ENCODE measurements at regions not wholly inside any gene's neighbourhood (a gene's known extent, or its start where the extent isn't known, plus 50 kb on each side); places are given as distances from the start of the nearest gene placed in this dataset.

DNA sequence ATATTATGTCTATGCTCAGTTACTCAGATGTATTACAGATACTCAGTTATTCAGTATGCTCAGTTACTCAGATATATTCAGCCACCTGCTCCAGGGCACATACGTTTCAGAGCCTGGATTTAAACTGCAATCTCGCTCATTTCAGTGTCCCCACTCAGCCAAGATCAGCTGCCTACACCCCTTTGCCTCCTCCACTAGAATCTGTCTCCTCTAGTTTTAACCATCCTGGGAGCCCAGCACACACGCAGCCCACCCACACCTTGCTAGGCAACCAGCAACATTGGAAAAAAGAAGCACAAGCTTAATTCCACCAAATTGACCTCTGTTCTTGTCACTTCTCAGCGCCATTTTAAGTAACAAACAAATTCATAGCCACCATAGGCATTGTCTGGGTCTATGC is 246.2 kb downstream of the QDPR start:
- Histone ChIP-seq H3K4me1 (replicated peaks in 1 of 2) (no peaks in the 10 kb centered on the region), H3K4me3 (no peak overlapping the region), H3K9me3 (replicated peaks in 1 of 3) (no peaks in the 10 kb centered on the region), H3K36me3 (replicated peaks in 1 of 2) (no peaks in the 10 kb centered on the region), H3K27ac (no peak overlapping the region), H3K27me3 (no peaks in the 10 kb centered on the region)
- no peak for DNase-seq
- intact Hi-C loops (cut with DNase I): no loop called here
- TF ChIP-seq POLR2A (IDR thresholded peaks at IDR 0.05): no peak
- TF ChIP-seq, protein P1, sequence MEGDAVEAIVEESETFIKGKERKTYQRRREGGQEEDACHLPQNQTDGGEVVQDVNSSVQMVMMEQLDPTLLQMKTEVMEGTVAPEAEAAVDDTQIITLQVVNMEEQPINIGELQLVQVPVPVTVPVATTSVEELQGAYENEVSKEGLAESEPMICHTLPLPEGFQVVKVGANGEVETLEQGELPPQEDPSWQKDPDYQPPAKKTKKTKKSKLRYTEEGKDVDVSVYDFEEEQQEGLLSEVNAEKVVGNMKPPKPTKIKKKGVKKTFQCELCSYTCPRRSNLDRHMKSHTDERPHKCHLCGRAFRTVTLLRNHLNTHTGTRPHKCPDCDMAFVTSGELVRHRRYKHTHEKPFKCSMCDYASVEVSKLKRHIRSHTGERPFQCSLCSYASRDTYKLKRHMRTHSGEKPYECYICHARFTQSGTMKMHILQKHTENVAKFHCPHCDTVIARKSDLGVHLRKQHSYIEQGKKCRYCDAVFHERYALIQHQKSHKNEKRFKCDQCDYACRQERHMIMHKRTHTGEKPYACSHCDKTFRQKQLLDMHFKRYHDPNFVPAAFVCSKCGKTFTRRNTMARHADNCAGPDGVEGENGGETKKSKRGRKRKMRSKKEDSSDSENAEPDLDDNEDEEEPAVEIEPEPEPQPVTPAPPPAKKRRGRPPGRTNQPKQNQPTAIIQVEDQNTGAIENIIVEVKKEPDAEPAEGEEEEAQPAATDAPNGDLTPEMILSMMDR (IDR thresholded peaks at IDR 0.05): no peak
- 85 to 90% (median 87%) methylated on average over 4 of the region's 4 CpGs for WGBS, 4 donors

DNA sequence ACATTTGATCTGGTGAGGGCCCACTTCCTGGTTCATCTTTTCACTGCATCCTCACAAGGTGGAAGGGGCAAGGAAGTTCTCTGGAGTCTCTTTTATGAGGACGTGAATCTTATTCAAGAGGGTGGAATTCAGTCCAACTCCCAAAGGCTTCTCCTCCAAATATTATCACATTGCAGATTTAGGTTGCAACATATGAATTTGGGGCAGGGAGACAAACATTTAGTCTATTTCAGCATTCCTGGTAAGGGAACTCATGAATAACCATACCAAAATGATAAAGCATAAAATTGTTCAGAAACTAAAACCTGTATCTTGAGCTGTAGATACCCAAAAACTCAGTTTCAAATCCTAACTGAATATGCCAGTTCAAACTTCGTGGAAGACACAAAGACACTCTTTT is 246.8 kb downstream of the QDPR start:
- DNase-seq: no peak
- Histone ChIP-seq H3K4me3 (no peak overlapping the region), H3K9me3 (replicated peaks in 1 of 3) (no peaks in the 10 kb centered on the region), H3K27ac (no peak overlapping the region), H3K36me3 (replicated peaks in 1 of 2) (no peaks in the 10 kb centered on the region), H3K27me3 (no peaks in the 10 kb centered on the region), H3K4me1 (replicated peaks in 1 of 2) (no peaks in the 10 kb centered on the region)
- TF ChIP-seq, protein P1 (IDR thresholded peaks at IDR 0.05): no peak
- no peak for TF ChIP-seq POLR2A (IDR thresholded peaks at IDR 0.05)
- WGBS, 4 donors: 70 to 89% (median 78%) methylated on average over 2 of the region's 2 CpGs
- intact Hi-C loops (cut with DNase I): no loop called here

DNA sequence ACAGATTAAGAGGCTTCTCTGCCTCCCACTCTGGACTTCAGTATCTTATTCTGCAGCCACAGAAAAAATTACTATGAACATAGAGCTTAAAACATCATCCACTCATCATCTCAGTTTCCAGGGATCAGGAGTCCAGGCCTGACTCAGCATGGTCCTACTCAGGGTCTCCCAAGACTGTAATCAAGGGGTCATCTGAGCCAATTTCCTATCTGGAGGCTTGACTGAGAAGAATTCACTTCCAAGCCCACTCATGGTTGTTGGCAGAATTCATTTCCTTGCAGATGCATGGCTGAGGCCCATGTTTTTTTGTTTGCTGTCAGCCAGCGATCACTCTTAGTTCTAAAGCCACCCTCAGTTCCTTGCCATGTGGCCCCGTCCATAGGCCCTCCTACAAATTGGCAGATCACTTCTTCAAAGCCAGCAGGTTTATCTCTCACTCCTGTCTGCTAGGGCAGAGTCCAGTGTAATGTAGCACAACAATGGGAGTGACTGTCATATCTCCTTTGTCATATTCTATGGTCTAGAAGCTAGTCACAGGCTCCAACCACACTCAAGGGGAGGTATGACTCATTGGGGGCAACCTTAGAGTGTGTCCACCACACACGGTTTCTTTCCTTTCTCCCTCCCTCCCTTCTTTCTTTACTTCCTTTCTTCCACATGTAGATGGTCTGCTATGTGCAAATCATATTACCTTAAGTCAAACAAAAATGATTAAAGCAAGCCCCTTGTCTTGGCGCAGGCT is 251.6 kb downstream of the QDPR start:
- H3K4me1 ChIP-seq (replicated peaks in 1 of 2): no peaks in the 10 kb centered on the region
- H3K27ac ChIP-seq: no peak overlapping the region
- no peaks in the 10 kb centered on the region for H3K27me3 ChIP-seq
- no peaks in the 10 kb centered on the region for H3K9me3 ChIP-seq (replicated peaks in 1 of 3)
- DNase-seq: no peak
- no peak overlapping the region for H3K4me3 ChIP-seq
- intact Hi-C loops (cut with DNase I): no loop called here
- TF ChIP-seq POLR2A (IDR thresholded peaks at IDR 0.05): no peak
- TF ChIP-seq, protein P1 (IDR thresholded peaks at IDR 0.05): no peak
- WGBS, 4 donors: 79 to 86% (median 82%) methylated on average over 4 of the region's 4 CpGs
- H3K36me3 ChIP-seq (replicated peaks in 1 of 2): no peaks in the 10 kb centered on the region

DNA sequence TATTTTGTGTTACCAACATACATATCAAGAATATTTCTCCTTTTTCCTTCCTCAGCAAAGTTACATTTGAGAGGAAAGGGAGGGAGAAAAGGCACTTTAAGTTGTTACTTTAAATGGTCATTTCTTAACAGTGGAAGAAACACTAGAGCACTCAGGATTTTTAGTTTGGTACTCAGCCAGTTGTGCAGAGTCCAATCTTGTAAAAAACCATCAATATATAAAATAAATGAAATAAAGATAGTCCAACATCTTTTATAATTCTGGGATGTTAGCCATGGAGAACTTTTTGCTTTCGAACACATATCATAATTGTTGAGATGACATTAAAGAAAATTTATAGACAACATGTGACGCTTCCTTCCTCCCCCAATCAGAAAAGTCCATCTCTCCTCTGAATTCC is 253.8 kb downstream of the QDPR start:
- H3K4me1 ChIP-seq (replicated peaks in 1 of 2): no peaks in the 10 kb centered on the region
- no peak for DNase-seq
- H3K36me3 ChIP-seq (replicated peaks in 1 of 2): no peaks in the 10 kb centered on the region
- intact Hi-C loops (cut with DNase I): no loop called here
- H3K4me3 ChIP-seq: no peak overlapping the region
- TF ChIP-seq, protein P1 (IDR thresholded peaks at IDR 0.05): no peak
- TF ChIP-seq POLR2A (IDR thresholded peaks at IDR 0.05): no peak
- WGBS, 4 donors: 82 to 94% (median 86%) methylated on average over 2 of the region's 2 CpGs
- H3K27ac ChIP-seq: no peak overlapping the region
- no peaks in the 10 kb centered on the region for H3K27me3 ChIP-seq
- H3K9me3 ChIP-seq (replicated peaks in 1 of 3): no peaks in the 10 kb centered on the region
